ENCODE measurements at regions not wholly inside any gene's neighbourhood (a gene's known extent, or its start where the extent isn't known, plus 50 kb on each side); places are given as distances from the start of the nearest gene placed in this dataset.

GRCh38 chr2:139271149-139271548 lies 491.0 kb upstream of the NXPH2 start:
- no peak for TF ChIP-seq MAX (IDR thresholded peaks at IDR 0.05; ENCODE audit: low read depth, low read length)
- TF ChIP-seq CTCF (IDR thresholded peaks at IDR 0.05; ENCODE audit: low read depth, low read length) = no peak
- TF ChIP-seq POLR2A (IDR thresholded peaks at IDR 0.05; ENCODE audit: extremely low read depth, insufficient read length) = no peak
- TF ChIP-seq MYC (IDR thresholded peaks at IDR 0.05; ENCODE audit: low read depth, low read length) = no peak
- no peak overlapping the region for H3K4me3 ChIP-seq (ENCODE audit: low read depth, low read length)
- no peak for DNase-seq (ENCODE audit: low read depth)

GRCh38 chr2:139260052-139260430 lies 479.9 kb upstream of the NXPH2 start:
- no peak overlapping the region for H3K4me3 ChIP-seq (ENCODE audit: low read depth, low read length)
- no peak for TF ChIP-seq POLR2A (IDR thresholded peaks at IDR 0.05; ENCODE audit: extremely low read depth, insufficient read length)
- TF ChIP-seq MYC (IDR thresholded peaks at IDR 0.05; ENCODE audit: low read depth, low read length) = no peak
- no peak for TF ChIP-seq MAX (IDR thresholded peaks at IDR 0.05; ENCODE audit: low read depth, low read length)
- TF ChIP-seq CTCF (IDR thresholded peaks at IDR 0.05; ENCODE audit: low read depth, low read length) = no peak
- DNase-seq (ENCODE audit: low read depth) = no peak

- TF ChIP-seq POLR2A (IDR thresholded peaks at IDR 0.05; ENCODE audit: extremely low read depth, insufficient read length) (no peak), MYC (IDR thresholded peaks at IDR 0.05; ENCODE audit: low read depth, low read length) (no peak), MAX (IDR thresholded peaks at IDR 0.05; ENCODE audit: low read depth, low read length) (no peak), CTCF (IDR thresholded peaks at IDR 0.05; ENCODE audit: low read depth, low read length) (no peak)
- H3K4me3 ChIP-seq (ENCODE audit: low read depth, low read length) = no peak overlapping the region
- DNase-seq (ENCODE audit: low read depth) = no peak
Observed at GRCh38 chr2:139259422-139260051, 479.3 kb upstream of the NXPH2 start.

- TF ChIP-seq MAX (IDR thresholded peaks at IDR 0.05; ENCODE audit: low read depth, low read length) (no peak), POLR2A (IDR thresholded peaks at IDR 0.05; ENCODE audit: extremely low read depth, insufficient read length) (no peak), CTCF (IDR thresholded peaks at IDR 0.05; ENCODE audit: low read depth, low read length) (no peak), MYC (IDR thresholded peaks at IDR 0.05; ENCODE audit: low read depth, low read length) (no peak)
- H3K4me3 ChIP-seq (ENCODE audit: low read depth, low read length) = no peak overlapping the region
- DNase-seq (ENCODE audit: low read depth) = no peak
Observed at GRCh38 chr2:139241286-139241685, 461.1 kb upstream of the NXPH2 start.

GRCh38 chr2:139237023-139237422 lies 456.8 kb upstream of the NXPH2 start:
- no peak overlapping the region for H3K4me3 ChIP-seq (ENCODE audit: low read depth, low read length)
- DNase-seq (ENCODE audit: low read depth) = no peak
- TF ChIP-seq MYC (IDR thresholded peaks at IDR 0.05; ENCODE audit: low read depth, low read length) (no peak), MAX (IDR thresholded peaks at IDR 0.05; ENCODE audit: low read depth, low read length) (no peak), POLR2A (IDR thresholded peaks at IDR 0.05; ENCODE audit: extremely low read depth, insufficient read length) (no peak), CTCF (IDR thresholded peaks at IDR 0.05; ENCODE audit: low read depth, low read length) (no peak)

Data from NB4 (cell line).